IMR-90 (cell line): ENCODE measurements at regions not wholly inside any gene's neighbourhood (a gene's known extent, or its start where the extent isn't known, plus 50 kb on each side); places are given as distances from the start of the nearest gene placed in this dataset.

Experiments used
- ATAC-seq: fragments of 200-7000 bp; cut with Tn5 transposase; 2 replicates; pipeline ENCODE4 v1.9.1; 2020; ENCODE audit warnings: low read depth, mild to moderate bottlenecking, moderate library complexity
- BruUV-seq: library from RNA; stranded (reverse); fragments of 400-500 nt; replicated peaks from 2 replicates; lab custom pipeline; 2021; lab: Mats Ljungman, UMichigan
- CTCF ChIA-PET: fragments of 300-600 bp; formaldehyde crosslinking; extraction: SDS; loops from one replicate; lab custom pipeline; 2021; ENCODE audit warnings: antibody characterized with exemption; lab: Yijun Ruan, JAX
- POLR2A ChIA-PET: fragments of 300-600 bp; sonication (Branson Sonifier 250); formaldehyde crosslinking; loops from one replicate; lab custom pipeline; 2022; ENCODE audit warnings: antibody characterized with exemption; ENCODE audit not compliant: unreplicated experiment; lab: Charles Lee
- DNase-seq: peaks from one replicate; pipeline ENCODE4 v3.0.0; 2013
- H2AFZ ChIP-seq: replicated peaks from 2 replicates; pipeline ENCODE3; 2013; ENCODE audit warnings: low read length, mild to moderate bottlenecking; ENCODE audit not compliant: poor library complexity
- H2AK5ac ChIP-seq: 2 replicates; pipeline ENCODE4 v1.6.1; 2013; ENCODE audit warnings: low read depth, low read length, inconsistent platforms
- H2AK9ac ChIP-seq: replicated peaks from 2 replicates; pipeline ENCODE3; 2013; ENCODE audit warnings: mild to moderate bottlenecking, low read depth, low read length, moderate library complexity; ENCODE audit not compliant: poor library complexity
- H2BK120ac ChIP-seq: 2 replicates; pipeline ENCODE4 v1.6.1; 2013; ENCODE audit warnings: low read depth, low read length, inconsistent platforms
- H2BK15ac ChIP-seq: 3 replicates; pipeline ENCODE4 v1.6.1; 2013; ENCODE audit warnings: low read depth, low read length, inconsistent platforms
- H2BK20ac ChIP-seq: 2 replicates; pipeline ENCODE4 v1.6.1; 2013; ENCODE audit warnings: low read depth, mild to moderate bottlenecking, inconsistent platforms, low read length, moderate library complexity
- H2BK5ac ChIP-seq: 2 replicates; pipeline ENCODE4 v1.6.1; 2013; ENCODE audit warnings: mild to moderate bottlenecking, low read depth, low read length, inconsistent platforms; ENCODE audit not compliant: poor library complexity, severe bottlenecking
- H3K14ac ChIP-seq: replicated peaks from 2 replicates; pipeline ENCODE4 v1.6.1; 2013; ENCODE audit warnings: low read depth, low read length, inconsistent platforms
- H3K18ac ChIP-seq: 2 replicates; pipeline ENCODE4 v1.6.1; 2013; ENCODE audit warnings: low read depth, low read length, control low read depth
- H3K23ac ChIP-seq: 2 replicates; pipeline ENCODE4 v1.6.1; 2013; ENCODE audit warnings: low read depth, low read length, inconsistent platforms
- H3K27ac ChIP-seq: 2 replicates; pipeline ENCODE4 v1.5.1; 2013; ENCODE audit warnings: mild to moderate bottlenecking, control low read depth, low read length; ENCODE audit not compliant: insufficient read depth
- H3K27me3 ChIP-seq: 2 replicates; pipeline ENCODE4 v1.6.1; 2013; ENCODE audit warnings: low read length; ENCODE audit not compliant: control insufficient read depth, insufficient read depth
- H3K36me3 ChIP-seq: 2 replicates; pipeline ENCODE4 v1.6.1; 2013; ENCODE audit warnings: low read length, mixed read lengths; ENCODE audit not compliant: control insufficient read depth, insufficient read depth
- H3K4ac ChIP-seq: 2 replicates; pipeline ENCODE4 v1.6.1; 2013; ENCODE audit warnings: low read depth, low read length, inconsistent platforms
- H3K4me1 ChIP-seq: 2 replicates; pipeline ENCODE4 v1.6.1; 2013; ENCODE audit warnings: low read length, mixed read lengths; ENCODE audit not compliant: control insufficient read depth, insufficient read depth
- H3K4me2 ChIP-seq: 2 replicates; pipeline ENCODE4 v1.6.1; 2013; ENCODE audit warnings: low read depth, mild to moderate bottlenecking, control low read depth, low read length, moderate library complexity
- H3K4me3 ChIP-seq: 2 replicates; pipeline ENCODE4 v1.5.1; 2013; ENCODE audit warnings: low read depth, mild to moderate bottlenecking, control low read depth, low read length, moderate library complexity; ENCODE audit not compliant: insufficient read depth
- H3K56ac ChIP-seq: 2 replicates; pipeline ENCODE4 v1.6.1; 2013; ENCODE audit warnings: low read length, inconsistent platforms; ENCODE audit not compliant: insufficient read depth; ENCODE audit errors: extremely low read depth
- H3K79me1 ChIP-seq, 2 experiments: 2 replicates each; pipeline ENCODE4 v1.6.1; 2013; ENCODE audit warnings: low read length in 2 of 2, inconsistent platforms in 1 of 2, low read depth in 1 of 2
- H3K9ac ChIP-seq: 2 replicates; pipeline ENCODE4 v1.6.1; 2013; ENCODE audit warnings: low read depth, low read length, control low read depth
- H3K9me1 ChIP-seq: 2 replicates; pipeline ENCODE4 v1.6.1; 2013; ENCODE audit warnings: low read length, inconsistent platforms; ENCODE audit not compliant: insufficient read depth
- H3K9me3 ChIP-seq: 2 replicates; pipeline ENCODE4 v1.6.1; 2013; ENCODE audit warnings: low read length; ENCODE audit not compliant: control insufficient read depth, insufficient read depth
- H4K20me1 ChIP-seq: 2 replicates; pipeline ENCODE4 v1.6.1; 2013; ENCODE audit warnings: low read length, inconsistent platforms; ENCODE audit not compliant: insufficient read depth
- H4K5ac ChIP-seq: 2 replicates; pipeline ENCODE4 v1.6.1; 2013; ENCODE audit warnings: mild to moderate bottlenecking, low read depth, low read length, control low read depth
- H4K8ac ChIP-seq, 2 experiments: 2 replicates each; pipeline ENCODE4 v1.6.1; 2013; ENCODE audit warnings: low read depth in 2 of 2, low read length in 2 of 2, control low read depth in 1 of 2, inconsistent platforms in 1 of 2
- H4K91ac ChIP-seq: 2 replicates; pipeline ENCODE4 v1.6.1; 2013; ENCODE audit warnings: low read depth, low read length, inconsistent platforms; ENCODE audit not compliant: insufficient read depth
- BHLHE40 ChIP-seq: fragments of 150-350 bp; IDR thresholded peaks from 2 replicates; pipeline ENCODE4 v1.6.1; 2016; ENCODE audit warnings: mild to moderate bottlenecking, low read depth, low read length
- CEBPB ChIP-seq: IDR thresholded peaks from 2 replicates; pipeline ENCODE4 v1.6.1; 2012; ENCODE audit warnings: low read depth, low read length, improper control_type of control experiment
- CHD1 ChIP-seq: IDR thresholded peaks from 2 replicates; pipeline ENCODE4 v1.6.1; 2012; ENCODE audit warnings: low read depth, low read length, improper control_type of control experiment
- CTCF ChIP-seq: conservative IDR thresholded peaks from 2 replicates; pipeline ENCODE4 v1.5.1; 2012; ENCODE audit warnings: mild to moderate bottlenecking, low read depth, low read length, improper control_type of control experiment
- ELK1 ChIP-seq: fragments of 150-350 bp; IDR thresholded peaks from 2 replicates; pipeline ENCODE4 v1.6.1; 2016; ENCODE audit warnings: low read depth, mild to moderate bottlenecking, low read length, moderate library complexity, borderline replicate concordance
- FOS ChIP-seq: fragments of 150-350 bp; IDR thresholded peaks from 2 replicates; pipeline ENCODE4 v1.6.1; 2016; ENCODE audit warnings: low read depth, low read length
- MAFK ChIP-seq: IDR thresholded peaks from 2 replicates; pipeline ENCODE4 v1.6.1; 2012; ENCODE audit warnings: low read depth, low read length, improper control_type of control experiment
- MAZ ChIP-seq: IDR thresholded peaks from 2 replicates; pipeline ENCODE4 v1.6.1; 2012; ENCODE audit warnings: low read depth, mild to moderate bottlenecking, low read length, improper control_type of control experiment, moderate library complexity, borderline replicate concordance
- MXI1 ChIP-seq: IDR thresholded peaks from 2 replicates; pipeline ENCODE4 v1.6.1; 2012; ENCODE audit warnings: low read depth, mild to moderate bottlenecking, low read length, moderate library complexity, borderline replicate concordance
- NFE2L2 ChIP-seq: fragments of 150-350 bp; IDR thresholded peaks from 2 replicates; pipeline ENCODE4 v1.6.1; 2016; ENCODE audit warnings: low read depth, mild to moderate bottlenecking, low read length
- POLR2A ChIP-seq: IDR thresholded peaks from 2 replicates; pipeline ENCODE4 v1.6.1; 2012; ENCODE audit warnings: mild to moderate bottlenecking, low read depth, low read length
- RAD21 ChIP-seq: IDR thresholded peaks from 2 replicates; pipeline ENCODE4 v1.6.1; 2012; ENCODE audit warnings: low read length, improper control_type of control experiment
- RCOR1 ChIP-seq: IDR thresholded peaks from 2 replicates; pipeline ENCODE4 v1.6.1; 2012; ENCODE audit warnings: mild to moderate bottlenecking, low read length, improper control_type of control experiment; ENCODE audit not compliant: insufficient replicate concordance
- RFX5 ChIP-seq: IDR thresholded peaks from 2 replicates; pipeline ENCODE4 v1.8.0; 2012; ENCODE audit warnings: low read depth, mild to moderate bottlenecking, low read length, moderate library complexity
- SMC3 ChIP-seq: fragments of 150-350 bp; IDR thresholded peaks from 2 replicates; pipeline ENCODE4 v1.6.1; 2016; ENCODE audit warnings: low read depth, mild to moderate bottlenecking, antibody characterized with exemption, low read length, moderate library complexity
- USF2 ChIP-seq: fragments of 150-350 bp; IDR thresholded peaks from 2 replicates; pipeline ENCODE4 v1.6.1; 2017; ENCODE audit warnings: mild to moderate bottlenecking, antibody characterized with exemption, low read length, low read depth
- WGBS, 2 experiments: methylation state at CpG; one replicate each; pipeline versions ENCODE4 v1.1.5 to v1.1.7; 2013; ENCODE audit warnings: missing lambda C conversion rate in 2 of 2; ENCODE audit not compliant: insufficient read length in 1 of 2; ENCODE audit errors: extremely low coverage in 2 of 2; 5-methylcytosine and 5-hydroxymethylcytosine counted together
- dilution Hi-C: fragments of 300-500 bp; cut with HindIII; formaldehyde crosslinking; loops from one replicate; pipeline ENCODE4 v1.14.3; 2018; ENCODE audit warnings: low sequenced_read_pairs; ENCODE audit not compliant: unreplicated experiment
- in situ Hi-C: fragments of 300-500 bp; cut with MboI; formaldehyde crosslinking; loops from 3 replicates; pipeline ENCODE4 v1.14.3; 2019; ENCODE audit warnings: low sequenced_read_pairs, inconsistent platforms, mixed read lengths
- intact Hi-C: fragments of 100-400 bp; cut with micrococcal nuclease; formaldehyde crosslinking; loops from 2 replicates; pipeline ENCODE4 v1.10.0; 2022

GRCh38 chr7:155161690-155162089, 91.6 kb downstream of the HTR5A start:
- Histone ChIP-seq H3K4me2 (no peak overlapping the region), H3K27ac (no peak overlapping the region), H3K4ac (no peak overlapping the region), H3K18ac (no peak overlapping the region), H3K9me1 (no peaks in the 10 kb centered on the region), H4K20me1 (no peaks in the 10 kb centered on the region), H2AFZ (no peak overlapping the region), H3K36me3 (no peaks in the 10 kb centered on the region), H2BK20ac (no peak overlapping the region), H3K9me3 (no peaks in the 10 kb centered on the region), H4K91ac (no peak overlapping the region), H3K79me1 (no peaks in the 10 kb centered on the region), H3K4me1 (no peaks in the 10 kb centered on the region), H2AK5ac (no peak overlapping the region), H4K5ac (no peak overlapping the region), H4K8ac (no peak overlapping the region), H3K9ac (no peak overlapping the region), H3K27me3 (no peaks in the 10 kb centered on the region), H3K4me3 (no peak overlapping the region), H3K56ac (no peak overlapping the region), H3K23ac (no peak overlapping the region), H3K14ac (no peak overlapping the region), H2BK120ac (no peak overlapping the region), H2BK5ac (no peak overlapping the region), H2AK9ac (no peak overlapping the region), H2BK15ac (no peak overlapping the region)
- no peak for ATAC-seq
- no peak for DNase-seq
- intact Hi-C loops: no loop called here
- ChIA-PET CTCF (no interaction called here), POLR2A (no interaction called here)
- no CpG with 5 or more reads among the region's 5 CpGs for WGBS, 2 experiments
- no peak for TF ChIP-seq SMC3
- no peak for TF ChIP-seq BHLHE40
- no peak for TF ChIP-seq CTCF
- no peak for TF ChIP-seq ELK1
- no peak for TF ChIP-seq FOS
- no peak for TF ChIP-seq POLR2A
- TF ChIP-seq CEBPB: no peak
- no peak for TF ChIP-seq RAD21
- no peak for TF ChIP-seq RFX5
- no peak for TF ChIP-seq CHD1
- no peak for TF ChIP-seq MAFK
- TF ChIP-seq USF2: no peak
- TF ChIP-seq RCOR1: no peak
- TF ChIP-seq NFE2L2: no peak
- no peak for TF ChIP-seq MAZ
- TF ChIP-seq MXI1: no peak
- dilution Hi-C loops: no loop called here
- BruUV-seq: no TSS peak
- in situ Hi-C loops: no loop called here
